ENCODE measurements at regions not wholly inside any gene's neighbourhood (a gene's known extent, or its start where the extent isn't known, plus 50 kb on each side); places are given as distances from the start of the nearest gene placed in this dataset.

- Histone ChIP-seq H3K27ac (no peak overlapping the region), H3K27me3 (no peaks in the 10 kb centered on the region), H3K4me1 (no peaks in the 10 kb centered on the region), H3K4me3 (no peak overlapping the region), H3K36me3 (no peaks in the 10 kb centered on the region), H3K9me3 (no peaks in the 10 kb centered on the region)
- intact Hi-C loops (cut with DNase I; ENCODE audit: low total_unique reads) = no loop called here
- DNase-seq = peak in 1 of 2 donors; percentile 7
- WGBS, 5 donors = 41 to 56% (median 45%) methylated on average over 3 of the region's 3 CpGs
- TF ChIP-seq POLR2A (IDR thresholded peaks at IDR 0.05) (no peak), CTCF (IDR thresholded peaks at IDR 0.05) (no peak), EP300 (IDR thresholded peaks at IDR 0.05) (no peak), POLR2AphosphoS5 (IDR thresholded peaks at IDR 0.05) (no peak)
Measured at GRCh38 chr3:152915695-152916094, 80.8 kb downstream of the P2RY1 start.

GRCh38 chr3:152916753-152917279 is 81.9 kb downstream of the P2RY1 start:
- 82 to 92% (median 90%) methylated on average over 5 of the region's 5 CpGs for WGBS, 5 donors
- Histone ChIP-seq H3K27me3 (no peaks in the 10 kb centered on the region), H3K36me3 (no peaks in the 10 kb centered on the region), H3K4me1 (no peaks in the 10 kb centered on the region), H3K4me3 (no peak overlapping the region), H3K9me3 (no peaks in the 10 kb centered on the region), H3K27ac (no peak overlapping the region)
- no peak for DNase-seq
- intact Hi-C loops (cut with DNase I; ENCODE audit: low total_unique reads) = no loop called here
- TF ChIP-seq CTCF (IDR thresholded peaks at IDR 0.05) (no peak), EP300 (IDR thresholded peaks at IDR 0.05) (no peak), POLR2A (IDR thresholded peaks at IDR 0.05) (no peak), POLR2AphosphoS5 (IDR thresholded peaks at IDR 0.05) (no peak)

- no peak overlapping the region for H3K4me3 ChIP-seq
- intact Hi-C loops (cut with DNase I; ENCODE audit: low total_unique reads) = no loop called here
- H3K27me3 ChIP-seq = no peaks in the 10 kb centered on the region
- no peaks in the 10 kb centered on the region for H3K36me3 ChIP-seq
- no peaks in the 10 kb centered on the region for H3K4me1 ChIP-seq
- no peak overlapping the region for H3K27ac ChIP-seq
- DNase-seq = no peak
- H3K9me3 ChIP-seq = no peaks in the 10 kb centered on the region
- TF ChIP-seq EP300 (IDR thresholded peaks at IDR 0.05) = no peak
- TF ChIP-seq CTCF (IDR thresholded peaks at IDR 0.05) = no peak
- no peak for TF ChIP-seq POLR2A (IDR thresholded peaks at IDR 0.05)
- no peak for TF ChIP-seq POLR2AphosphoS5 (IDR thresholded peaks at IDR 0.05)
Measured at GRCh38 chr3:152921351-152921750, 86.4 kb downstream of the P2RY1 start.

- no peaks in the 10 kb centered on the region for H3K9me3 ChIP-seq
- no peak for DNase-seq
Measured at GRCh38 chr3:152922554-152922953, 87.6 kb downstream of the P2RY1 start.

More at GRCh38 chr3:152922554-152922953, 87.6 kb downstream of the P2RY1 start:
- Histone ChIP-seq H3K27ac (no peak overlapping the region), H3K4me3 (no peak overlapping the region), H3K36me3 (no peaks in the 10 kb centered on the region), H3K4me1 (no peaks in the 10 kb centered on the region), H3K27me3 (no peaks in the 10 kb centered on the region)
- intact Hi-C loops (cut with DNase I; ENCODE audit: low total_unique reads) = no loop called here
- TF ChIP-seq EP300 (IDR thresholded peaks at IDR 0.05) (no peak), CTCF (IDR thresholded peaks at IDR 0.05) (no peak), POLR2AphosphoS5 (IDR thresholded peaks at IDR 0.05) (no peak), POLR2A (IDR thresholded peaks at IDR 0.05) (no peak)
- WGBS, 5 donors = 60 to 84% (median 72%) methylated on average over 2 of the region's 2 CpGs
